DND-41 (cell line): ENCODE measurements at regions not wholly inside any gene's neighbourhood (a gene's known extent, or its start where the extent isn't known, plus 50 kb on each side); places are given as distances from the start of the nearest gene placed in this dataset.

Experiments used
- CTCF ChIP-seq: IDR thresholded peaks from 2 replicates; pipeline ENCODE4 v1.5.1; 2012; ENCODE audit warnings: borderline replicate concordance, low read length, moderate library complexity, mild to moderate bottlenecking; ENCODE audit not compliant: poor library complexity, severe bottlenecking; ENCODE audit errors: extremely low read depth
- EZH2 ChIP-seq: IDR thresholded peaks from 3 replicates; pipeline ENCODE4 v1.6.1; 2012; ENCODE audit warnings: borderline replicate concordance, low read depth, mild to moderate bottlenecking, moderate library complexity, low read length, inconsistent platforms; ENCODE audit not compliant: severe bottlenecking

GRCh38 chr1:79369091-79369490 lies 362.6 kb upstream of the ADGRL4 start:
- TF ChIP-seq CTCF (no peak), EZH2 (no peak)
